GM18505 (cell line): ENCODE measurements at regions not wholly inside any gene's neighbourhood (a gene's known extent, or its start where the extent isn't known, plus 50 kb on each side); places are given as distances from the start of the nearest gene placed in this dataset.

Source experiments
- ATAC-seq: cut with Tn5 transposase; IDR thresholded peaks from one replicate; pipeline ENCODE4 v1.9.1; 2021; ENCODE audit not compliant: unreplicated experiment
- POLR2A ChIP-seq: IDR thresholded peaks from 4 replicates; pipeline ENCODE4 v1.6.1; 2011; ENCODE audit warnings: borderline replicate concordance; ENCODE audit not compliant: insufficient read depth, insufficient read length; ENCODE audit errors: extremely low read depth

- TF ChIP-seq POLR2A, result no peak
- no peak for ATAC-seq
These were observed 230.8 kb upstream of the CST7 start for GRCh38 chr20:24718277-24718676.

- no peak for ATAC-seq
- TF ChIP-seq POLR2A, result no peak
These were observed 230.4 kb upstream of the CST7 start for GRCh38 chr20:24718696-24719095.

GRCh38 chr20:24720957-24721356, 228.1 kb upstream of the CST7 start:
- ATAC-seq, result no peak
- no peak for TF ChIP-seq POLR2A

GRCh38 chr20:24721891-24722568, 227.0 kb upstream of the CST7 start:
- no peak for TF ChIP-seq POLR2A
- ATAC-seq, result no peak

GRCh38 chr20:24722586-24722985, 226.5 kb upstream of the CST7 start:
- no peak for ATAC-seq
- TF ChIP-seq POLR2A, result no peak

- TF ChIP-seq POLR2A, result no peak
- no peak for ATAC-seq
These were observed 225.9 kb upstream of the CST7 start for GRCh38 chr20:24723186-24723585.

- no peak for ATAC-seq
- no peak for TF ChIP-seq POLR2A
These were observed 225.3 kb upstream of the CST7 start for GRCh38 chr20:24723647-24724352.

- no peak for ATAC-seq
- TF ChIP-seq POLR2A, result no peak
These were observed 224.0 kb upstream of the CST7 start for GRCh38 chr20:24724982-24725533.

- ATAC-seq, result no peak
- TF ChIP-seq POLR2A, result no peak
These were observed 221.3 kb upstream of the CST7 start for GRCh38 chr20:24727795-24728194.

- ATAC-seq, result no peak
- no peak for TF ChIP-seq POLR2A
These were observed 219.0 kb upstream of the CST7 start for GRCh38 chr20:24729896-24730605.

GRCh38 chr20:24730750-24731149, 218.3 kb upstream of the CST7 start:
- TF ChIP-seq POLR2A, result no peak
- ATAC-seq, result no peak

- no peak for ATAC-seq
- no peak for TF ChIP-seq POLR2A
These were observed 217.8 kb upstream of the CST7 start for GRCh38 chr20:24731312-24731711.

GRCh38 chr20:24732076-24732475, 217.0 kb upstream of the CST7 start:
- no peak for TF ChIP-seq POLR2A
- ATAC-seq, result no peak
